GM19324 (cell line): ENCODE measurements at regions not wholly inside any gene's neighbourhood (a gene's known extent, or its start where the extent isn't known, plus 50 kb on each side); places are given as distances from the start of the nearest gene placed in this dataset.

Experiments
- ATAC-seq: cut with Tn5 transposase; IDR thresholded peaks from one replicate; pipeline ENCODE4 v1.9.1; 2021; ENCODE audit warnings: mild to moderate bottlenecking, moderate library complexity; ENCODE audit not compliant: unreplicated experiment, low FRiP score

DNA sequence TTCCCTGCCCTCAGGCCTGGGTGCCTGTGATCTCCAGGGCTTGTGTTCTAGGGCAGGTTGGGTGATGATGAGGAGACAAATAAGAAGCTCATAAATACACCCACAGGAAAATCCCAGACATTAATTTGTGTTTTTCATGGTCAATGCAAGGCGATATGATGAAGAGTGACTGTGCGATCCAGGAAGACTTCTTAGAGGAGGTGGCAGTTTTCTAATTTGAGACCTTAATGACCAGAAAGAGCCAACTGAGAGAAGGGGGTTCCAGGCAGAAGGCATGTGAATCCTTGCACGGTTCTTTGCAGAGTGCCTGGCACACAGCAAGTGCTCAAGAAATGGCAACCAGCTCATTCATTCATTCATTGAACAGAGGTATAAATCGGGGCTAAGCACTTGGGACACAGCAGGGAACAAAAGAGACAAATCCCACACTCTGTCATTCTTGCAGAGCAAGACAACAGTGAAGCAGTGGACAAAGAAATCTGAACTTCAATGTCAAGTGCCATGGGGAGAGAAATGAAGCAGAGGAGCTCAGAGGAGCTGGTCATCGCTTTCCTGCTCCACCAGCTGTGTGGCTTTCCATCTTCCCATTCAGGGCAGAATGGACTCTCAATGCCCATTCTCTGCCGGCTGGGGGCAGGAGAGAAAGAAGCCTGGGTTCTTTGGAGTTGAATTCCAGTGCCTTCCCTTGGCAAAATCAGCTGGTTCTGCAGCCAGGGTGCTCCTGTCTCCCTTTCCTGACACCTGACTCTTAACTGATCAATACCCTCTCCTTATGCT lies 128.3 kb downstream of the AACS start:
- ATAC-seq: no peak

DNA sequence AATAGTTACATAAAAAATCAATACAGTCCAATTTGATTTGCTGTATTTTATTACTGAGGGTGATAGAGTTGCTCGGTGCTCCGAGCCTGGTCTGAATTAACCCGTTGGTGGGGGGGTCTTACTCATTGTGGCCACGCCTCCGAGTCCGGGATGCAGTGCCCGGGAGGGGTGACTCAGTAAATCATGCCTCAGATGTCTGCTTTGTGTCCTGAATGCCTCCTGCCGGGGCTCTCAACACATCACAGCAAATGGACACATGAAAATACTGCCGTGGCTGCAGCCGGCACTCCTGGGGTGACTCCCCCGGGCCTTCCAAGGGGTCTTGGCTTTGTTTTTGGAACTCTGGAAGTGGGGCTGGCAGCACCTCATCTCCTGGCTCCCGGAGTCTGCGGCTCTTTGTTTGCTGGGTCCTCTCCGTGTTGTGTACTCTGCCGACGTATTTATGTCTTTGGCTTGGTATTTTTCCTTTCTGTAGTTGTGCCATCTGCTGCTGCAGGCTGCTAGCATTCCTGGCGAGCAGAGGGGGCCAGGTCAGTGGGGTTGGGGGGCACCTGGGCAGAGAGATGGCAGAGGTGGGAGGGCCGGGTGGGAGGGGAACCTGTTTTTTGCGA lies 129.0 kb downstream of the AACS start:
- no peak for ATAC-seq

DNA sequence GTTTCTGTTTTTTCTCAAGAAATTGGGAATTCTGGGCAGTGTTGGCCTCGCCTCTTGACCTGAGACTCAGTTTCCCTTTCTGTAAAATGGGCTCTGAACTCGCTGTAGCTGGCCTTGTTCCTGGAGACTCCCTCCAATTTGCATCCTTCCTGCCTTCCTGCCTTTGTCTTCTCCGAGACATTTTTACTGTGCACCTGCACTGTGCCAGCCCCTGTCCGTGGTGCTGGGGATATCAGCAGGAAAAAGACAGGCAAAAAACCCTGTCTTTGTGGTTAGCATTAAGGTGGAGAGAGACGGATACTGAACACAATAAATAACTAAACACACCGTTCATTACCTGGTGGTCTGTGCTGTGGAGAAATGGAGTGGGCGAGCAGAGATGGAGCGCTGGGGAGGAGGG lies 129.8 kb downstream of the AACS start:
- ATAC-seq: no peak

DNA sequence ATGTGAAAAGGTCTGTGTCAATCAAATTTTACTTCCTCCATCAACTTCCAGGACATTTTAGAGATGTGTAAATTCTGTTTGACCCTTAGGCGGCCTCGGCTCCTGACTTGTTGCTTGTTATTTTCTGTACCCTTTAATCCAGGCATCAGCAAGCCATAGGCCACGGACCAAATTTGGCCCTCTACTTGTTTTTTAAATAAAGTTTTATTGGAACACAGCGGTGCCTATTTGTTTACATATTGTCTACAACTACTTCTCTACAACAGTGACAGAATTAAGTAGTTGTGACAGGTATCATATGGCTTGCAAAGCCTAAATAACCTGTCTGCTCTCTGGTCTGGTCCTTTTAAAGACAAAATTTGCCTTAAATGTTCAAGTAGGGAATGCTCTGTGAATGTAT lies 132.1 kb downstream of the AACS start:
- ATAC-seq: no peak

DNA sequence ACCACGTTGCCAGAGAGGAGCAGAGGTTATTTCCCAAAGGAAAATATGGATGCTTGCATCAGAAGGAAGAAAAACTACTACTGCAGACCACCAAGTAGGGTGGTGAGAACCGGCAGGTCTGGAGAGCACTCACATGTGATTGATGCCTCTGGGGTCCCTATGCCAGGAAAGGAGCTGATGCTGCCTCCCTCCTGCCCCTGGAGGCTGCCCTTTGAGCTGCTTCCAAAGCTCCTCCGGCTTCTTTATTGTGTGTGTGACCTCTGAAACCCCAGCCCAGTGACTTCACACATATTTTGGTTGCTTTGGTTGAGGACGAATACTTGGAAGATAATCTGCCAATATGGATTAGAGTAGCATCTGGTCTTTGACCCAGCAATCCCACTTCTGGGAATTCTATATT lies 133.4 kb downstream of the AACS start:
- ATAC-seq: no peak

DNA sequence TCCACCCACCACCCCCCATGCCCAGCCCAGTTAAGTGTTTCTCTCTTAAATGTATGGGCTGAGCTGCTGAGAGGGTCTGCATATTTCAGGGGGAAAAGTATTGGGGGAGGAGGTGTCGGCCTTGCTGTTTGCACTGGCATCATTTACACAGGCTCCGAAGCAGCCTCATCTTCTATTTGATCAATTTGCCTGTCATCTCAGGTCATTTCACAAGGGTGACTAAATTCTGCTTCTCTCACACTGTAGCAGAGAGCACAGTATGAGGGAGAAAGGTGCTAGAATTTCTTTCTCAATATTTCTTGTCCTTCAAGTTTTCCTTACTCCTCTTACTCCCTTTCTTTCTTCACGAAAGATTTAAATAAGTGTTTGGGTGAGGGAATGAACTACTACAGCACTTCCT lies 135.9 kb downstream of the AACS start:
- ATAC-seq: no peak

DNA sequence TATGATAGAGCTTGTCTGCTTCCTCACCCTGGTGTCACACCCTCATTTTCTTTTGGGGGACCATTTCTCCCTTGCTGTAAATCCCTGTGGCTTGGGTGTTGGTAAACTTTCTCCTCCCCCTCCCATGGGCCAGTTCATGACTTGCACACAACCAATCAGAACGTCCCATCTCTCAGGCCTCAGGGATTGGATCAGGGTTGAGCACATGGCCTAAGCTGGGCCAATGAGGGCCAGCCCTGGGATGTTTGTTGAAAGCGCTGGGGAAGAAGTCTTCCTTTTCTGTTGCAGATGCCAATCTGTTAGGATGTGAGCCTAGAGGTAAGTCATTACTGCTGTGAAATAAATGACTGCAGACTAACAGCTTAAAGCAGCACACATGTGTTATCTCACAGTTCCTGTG lies 136.7 kb downstream of the AACS start:
- no peak for ATAC-seq

DNA sequence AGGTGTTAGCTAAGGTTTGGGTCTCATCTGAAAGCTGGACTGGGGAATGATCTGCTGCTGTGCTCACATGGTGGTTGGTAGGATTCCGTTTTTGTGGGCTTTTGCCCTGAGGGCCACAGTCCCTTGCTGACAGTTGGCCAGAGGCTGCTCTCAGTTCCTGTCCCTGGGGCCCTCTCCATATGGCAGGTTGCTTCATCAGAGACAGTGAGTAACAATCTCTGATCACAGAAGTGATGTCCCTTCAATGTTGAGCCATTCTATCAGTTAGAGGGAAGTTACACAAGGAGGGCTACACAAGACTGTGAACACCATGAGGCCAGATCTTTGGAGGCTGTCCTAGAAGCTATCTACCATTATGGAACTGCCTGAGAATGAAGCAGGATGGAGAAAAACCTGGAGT lies 137.2 kb downstream of the AACS start:
- no peak for ATAC-seq

DNA sequence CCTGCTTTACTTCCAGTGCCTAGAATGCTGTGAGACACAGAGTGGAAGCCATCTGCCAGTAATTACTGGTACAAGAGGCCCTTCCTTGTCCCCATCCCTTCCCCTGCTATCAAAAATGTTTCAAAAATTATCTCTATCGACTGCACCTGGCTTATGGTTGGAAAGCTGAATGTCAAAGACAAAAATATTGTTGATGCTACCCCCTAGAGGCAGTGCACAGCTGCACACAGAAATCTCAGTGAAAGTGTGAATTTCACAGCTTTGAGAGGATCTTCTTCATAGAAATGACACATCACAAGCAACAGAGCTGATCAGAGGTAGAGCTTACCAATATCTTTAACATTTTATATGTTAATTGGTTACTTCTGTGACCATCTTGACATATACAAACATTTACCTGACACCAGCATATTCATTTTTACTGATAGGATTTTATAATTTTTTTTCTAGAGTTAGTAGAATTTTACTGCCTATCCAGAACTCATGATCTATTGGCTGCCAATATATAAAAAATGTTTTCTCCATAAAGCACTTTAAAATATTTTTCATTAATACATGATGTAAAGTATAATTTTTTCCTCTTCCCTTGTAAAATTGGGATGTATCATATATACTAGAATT lies 138.0 kb downstream of the AACS start:
- no peak for ATAC-seq

DNA sequence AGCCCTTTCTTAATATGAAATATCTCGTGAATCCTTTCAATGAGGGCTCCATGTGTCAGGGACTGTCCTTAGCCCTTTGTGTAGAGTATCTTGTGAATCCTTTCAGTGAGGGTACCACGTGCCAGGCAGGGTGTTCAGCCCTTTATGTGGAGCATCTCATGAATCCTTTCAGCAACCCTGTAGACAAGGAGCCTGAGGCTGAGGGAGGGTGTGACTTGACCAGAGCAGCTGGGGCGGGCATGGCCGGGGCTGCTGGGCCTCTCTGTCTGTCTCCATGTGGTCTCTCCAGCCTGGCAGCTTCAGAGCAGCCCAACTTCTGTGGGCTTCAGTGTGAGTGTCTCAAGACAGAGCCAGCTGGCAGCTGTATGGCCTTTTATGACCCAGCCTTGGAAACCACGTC lies 140.2 kb downstream of the AACS start:
- ATAC-seq: no peak

DNA sequence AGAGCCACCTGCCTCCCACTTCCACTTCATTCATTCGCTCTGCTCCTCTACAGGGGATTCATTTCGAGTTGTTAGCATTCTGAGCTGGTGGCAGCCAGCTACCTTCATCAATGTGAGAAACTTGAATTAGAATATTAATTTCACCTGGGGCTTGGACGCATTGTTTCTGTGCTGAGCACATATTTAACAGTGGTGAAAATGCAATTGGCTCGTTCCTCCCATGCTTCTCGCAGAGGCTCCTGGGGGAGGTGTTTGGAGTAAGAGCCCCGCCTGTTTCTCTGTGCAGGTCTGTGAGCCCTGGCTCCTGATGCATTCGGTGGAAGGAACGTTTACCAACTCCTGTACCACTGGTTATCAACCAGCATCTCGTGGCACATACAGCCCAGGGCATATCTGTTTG lies 141.5 kb downstream of the AACS start:
- no peak for ATAC-seq

DNA sequence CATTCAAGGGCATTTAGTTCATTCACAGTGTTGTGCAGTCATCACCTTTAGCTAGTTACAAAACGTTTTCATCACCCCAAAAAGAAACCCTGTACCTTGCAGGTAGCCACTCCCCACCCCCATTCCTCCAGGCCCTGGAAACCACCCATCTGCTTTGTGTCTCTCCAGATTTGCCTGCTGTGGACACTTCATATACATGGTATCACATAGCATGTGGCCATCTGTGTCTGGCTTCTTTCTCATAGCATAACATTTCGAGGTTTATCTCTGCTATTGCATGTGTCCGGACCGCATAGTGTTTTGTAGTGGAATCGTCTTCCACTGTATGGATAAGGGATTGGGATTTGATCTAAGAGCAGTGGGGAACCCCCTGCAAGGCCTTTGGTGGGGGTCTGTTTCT lies 143.1 kb downstream of the AACS start:
- ATAC-seq: no peak

DNA sequence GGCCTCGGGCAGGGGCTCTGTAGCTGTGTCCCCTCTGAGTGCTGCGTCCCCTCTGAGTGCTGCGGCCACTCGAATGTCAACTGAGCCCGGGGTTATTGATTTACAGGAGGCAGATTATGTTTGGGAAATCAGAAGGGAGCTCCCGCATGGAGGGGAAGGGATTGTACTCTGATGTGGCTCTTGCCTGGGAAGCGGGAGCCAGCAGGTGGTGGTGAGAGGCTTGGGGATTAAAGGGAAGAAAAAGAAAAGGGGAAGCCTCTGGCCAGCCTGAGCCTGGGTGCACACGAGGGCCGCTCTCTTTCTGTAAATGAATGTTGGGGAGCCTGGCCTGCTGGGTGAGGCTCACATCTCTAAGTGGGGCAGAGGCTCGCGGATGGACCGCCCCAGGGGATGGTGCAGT lies 143.7 kb downstream of the AACS start:
- ATAC-seq: no peak

DNA sequence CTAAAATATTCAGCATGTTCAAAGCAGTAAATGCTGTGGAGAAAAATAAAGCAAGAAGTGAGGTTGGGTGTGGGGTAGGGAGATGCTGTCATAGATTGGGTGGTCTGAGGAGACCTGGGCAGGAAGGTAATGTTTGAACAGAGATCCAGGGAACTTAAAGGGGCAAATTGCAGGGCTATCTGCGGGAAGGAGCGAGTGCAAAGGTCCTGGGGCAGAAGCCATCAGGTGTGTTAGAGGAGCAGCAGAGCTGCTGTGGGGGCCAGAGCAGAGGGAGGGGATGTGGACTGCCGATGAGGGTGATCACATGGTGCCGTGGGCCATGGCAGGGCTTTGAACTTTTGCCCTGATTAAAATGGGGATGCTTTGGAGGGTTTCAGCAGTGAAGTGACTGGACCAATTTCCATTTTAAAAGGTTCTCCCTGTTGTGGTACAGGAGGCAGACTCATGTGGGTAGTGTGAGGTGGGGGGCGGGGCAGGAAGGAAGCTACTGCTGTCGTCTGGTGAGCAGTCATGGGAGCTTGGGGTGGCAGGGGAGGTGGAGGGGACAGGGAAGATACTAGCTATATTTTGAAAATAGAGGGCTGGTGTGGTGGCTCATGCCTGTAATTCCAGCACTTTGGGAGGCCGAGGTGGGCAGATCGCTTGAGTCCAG lies 145.0 kb downstream of the AACS start:
- no peak for ATAC-seq

DNA sequence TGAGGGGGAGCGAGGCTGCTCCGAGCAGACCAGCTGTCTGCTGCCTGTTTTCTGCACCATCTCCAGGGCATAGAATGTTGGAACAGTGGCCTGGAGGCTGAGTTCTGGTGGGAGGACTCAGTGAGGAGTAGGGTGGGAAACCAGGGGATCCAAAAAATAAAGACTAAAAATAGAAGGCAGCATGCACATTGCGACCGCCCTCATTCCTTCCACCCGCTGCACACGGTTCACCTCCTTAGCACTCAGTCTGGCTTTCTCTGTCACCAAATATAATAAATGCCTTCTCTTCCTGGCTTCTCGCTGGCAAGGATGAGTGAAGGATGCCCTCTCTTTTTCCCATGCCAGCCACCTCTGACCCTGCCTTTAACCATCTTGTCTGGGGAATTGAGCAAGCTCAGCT lies 146.2 kb downstream of the AACS start:
- ATAC-seq: no peak

DNA sequence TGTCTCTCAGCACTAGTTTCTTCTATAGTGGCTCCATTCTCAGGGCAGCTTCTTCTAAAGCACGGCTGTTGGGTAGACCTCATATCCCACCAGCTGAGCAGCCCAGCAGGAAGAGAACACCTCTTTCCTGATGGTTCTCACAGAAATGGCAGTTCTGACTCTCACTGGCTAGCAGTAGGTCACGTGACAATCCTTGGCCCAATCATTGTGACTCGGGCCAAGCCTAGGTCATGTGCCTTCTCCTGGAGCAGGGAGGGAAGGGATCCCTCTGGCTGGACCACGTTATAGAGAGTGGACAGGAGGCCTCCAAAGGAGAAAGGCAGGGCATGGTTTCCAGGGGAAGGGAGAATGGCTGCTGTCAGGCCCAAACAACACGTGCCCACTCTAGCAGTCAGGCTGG lies 149.1 kb downstream of the AACS start:
- ATAC-seq: no peak

DNA sequence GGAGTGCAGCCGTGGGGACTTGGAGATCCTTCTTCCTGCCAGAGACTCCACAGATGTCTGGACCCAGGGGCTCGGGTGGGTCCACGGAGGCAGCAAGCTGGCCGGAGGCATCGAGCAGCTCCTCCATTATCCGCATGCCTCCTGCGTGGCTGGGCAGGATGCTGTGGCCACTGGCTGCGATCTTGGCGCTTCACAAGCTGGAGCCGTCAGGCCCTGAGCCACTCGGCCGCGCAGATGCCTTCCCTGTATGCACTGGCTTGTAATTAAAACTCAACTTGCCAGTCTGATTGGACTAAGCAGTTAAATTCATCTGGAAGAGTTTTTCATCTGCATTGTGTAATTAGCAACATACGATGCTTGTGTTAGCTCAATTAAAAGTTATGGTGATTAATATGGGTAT lies 151.5 kb downstream of the AACS start:
- no peak for ATAC-seq

DNA sequence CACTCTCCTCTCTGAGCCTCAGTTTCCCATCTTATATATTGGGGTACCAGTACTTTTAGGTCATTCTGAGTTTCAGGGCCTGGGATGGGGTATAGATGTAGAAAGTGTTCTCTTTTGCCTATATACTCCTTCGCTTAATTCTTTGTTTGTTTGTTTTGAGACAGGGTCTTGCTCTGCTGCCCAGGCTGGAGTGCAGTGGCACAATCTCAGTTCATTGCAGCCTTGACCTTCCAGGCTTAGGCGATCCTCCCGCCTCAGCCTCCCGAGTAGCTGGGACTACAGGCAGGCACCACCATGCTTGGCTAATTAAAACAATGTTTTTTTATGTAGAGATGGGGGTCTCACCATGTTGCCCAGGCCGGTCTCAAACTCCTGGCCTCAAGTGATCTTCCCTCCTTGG lies 152.1 kb downstream of the AACS start:
- ATAC-seq: no peak

DNA sequence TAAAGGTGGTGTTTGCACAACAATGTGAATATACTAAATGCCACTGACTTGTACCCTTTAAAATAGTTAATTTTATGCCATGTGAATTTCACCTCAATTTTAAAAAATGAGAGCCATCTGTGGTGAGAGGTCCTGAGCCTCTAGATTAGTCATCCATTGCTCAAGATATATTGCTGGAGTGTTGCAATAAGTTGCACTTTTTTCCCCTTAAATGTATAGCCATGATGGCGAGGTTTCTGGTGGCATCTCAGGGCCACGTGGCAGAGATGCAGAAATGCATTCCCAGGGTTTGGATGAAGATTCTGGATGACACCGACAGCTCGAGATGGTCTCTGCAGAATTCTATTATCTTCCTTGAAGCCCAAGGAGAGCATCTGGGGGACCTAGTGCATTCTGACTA lies 153.7 kb downstream of the AACS start:
- no peak for ATAC-seq

DNA sequence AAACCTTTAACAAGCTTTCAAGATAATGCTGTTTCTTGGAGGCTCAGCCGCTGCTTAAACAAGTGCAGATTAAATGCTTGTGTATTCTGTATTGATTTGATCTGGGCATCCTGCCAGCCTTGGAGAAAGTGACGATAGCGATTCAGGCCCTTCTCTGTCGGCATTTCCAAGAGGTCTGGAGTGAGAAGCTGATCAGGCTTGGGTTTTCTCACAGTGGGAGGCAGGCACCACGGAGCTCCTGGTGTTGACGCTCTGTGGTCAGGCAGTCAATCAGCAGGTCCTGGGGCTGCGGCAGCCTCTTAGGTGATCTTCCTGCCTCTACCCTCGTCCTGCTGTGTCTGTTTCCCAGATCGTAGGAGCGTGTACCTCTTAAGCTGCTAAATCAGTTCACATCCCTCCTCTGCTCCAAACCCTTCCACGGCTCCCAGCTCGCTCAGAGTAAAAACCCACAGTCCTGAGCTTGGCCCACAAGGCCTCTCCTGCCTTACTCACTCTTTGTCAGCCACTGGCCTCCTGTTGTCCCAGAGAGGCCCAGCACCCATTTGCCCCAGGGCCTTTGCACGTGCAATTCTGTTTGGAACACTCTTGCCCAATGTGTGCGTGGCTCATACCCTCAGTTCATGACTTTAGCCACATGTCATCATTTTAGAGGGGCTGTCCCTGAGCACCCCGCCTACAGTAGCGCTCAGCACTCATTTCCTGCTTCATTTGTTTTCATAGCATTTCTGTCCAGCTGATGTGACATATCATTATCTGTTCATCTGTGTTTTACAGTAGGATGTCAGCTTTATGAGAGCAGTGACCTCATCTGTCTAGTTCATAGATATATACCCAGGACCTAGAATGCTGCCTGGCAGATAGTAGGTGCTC lies 155.4 kb downstream of the AACS start:
- ATAC-seq: no peak

DNA sequence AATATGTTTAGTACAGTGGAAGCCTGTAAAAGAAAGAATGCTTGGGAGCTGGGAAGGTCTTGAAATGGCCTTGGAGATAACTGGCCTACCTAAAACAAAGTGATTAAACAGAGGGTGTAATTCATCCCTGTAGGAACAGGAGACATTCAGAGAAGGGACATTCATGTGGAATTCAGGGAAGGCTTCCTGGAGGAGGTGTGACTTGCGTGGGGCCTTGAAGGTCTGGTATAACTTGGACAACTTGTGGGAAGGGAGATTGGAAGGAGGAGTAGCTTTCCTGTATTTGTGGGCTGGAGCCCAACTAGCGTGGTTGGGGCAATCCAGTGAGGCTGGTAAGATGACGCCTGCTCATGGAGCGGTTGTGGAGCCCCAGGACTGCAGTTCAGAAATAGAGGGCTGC lies 156.4 kb downstream of the AACS start:
- ATAC-seq: no peak
